ENCODE measurements at regions not wholly inside any gene's neighbourhood (a gene's known extent, or its start where the extent isn't known, plus 50 kb on each side); places are given as distances from the start of the nearest gene placed in this dataset.

DNA sequence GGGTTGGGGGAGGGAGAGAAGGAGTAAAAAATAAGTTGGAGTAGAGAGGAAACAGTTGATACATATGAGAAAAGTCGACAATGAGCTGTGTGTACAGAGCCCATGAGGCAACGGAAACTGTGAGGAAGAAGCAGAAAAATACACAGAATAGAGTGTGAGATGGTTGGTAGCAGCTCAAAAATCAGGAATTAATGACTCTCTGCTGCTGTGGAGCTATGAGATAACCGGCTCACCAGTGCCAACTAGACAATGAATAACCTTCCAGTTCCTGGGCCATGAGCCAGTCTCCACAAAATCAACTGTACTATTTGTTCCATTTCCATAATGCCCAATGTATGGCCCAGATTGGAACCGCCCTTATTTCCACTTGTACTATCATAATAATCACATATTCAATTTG is 53.1 kb upstream of the NREP start:
- Histone ChIP-seq H3K9me3 (no peaks in the 10 kb centered on the region), H3K27me3 (no peaks in the 10 kb centered on the region), H3K4me3 (no peak overlapping the region), H3K4me1 (no peaks in the 10 kb centered on the region), H3K27ac (no peak overlapping the region), H3K36me3 (no peaks in the 10 kb centered on the region)
- DNase-seq (ENCODE audit: low spot score): no peak
- TF ChIP-seq CTCF (IDR thresholded peaks at IDR 0.05): no peak

Data from right atrium auricular region (tissue), 2 donors.